ENCODE measurements at regions not wholly inside any gene's neighbourhood (a gene's known extent, or its start where the extent isn't known, plus 50 kb on each side); places are given as distances from the start of the nearest gene placed in this dataset.

DNA sequence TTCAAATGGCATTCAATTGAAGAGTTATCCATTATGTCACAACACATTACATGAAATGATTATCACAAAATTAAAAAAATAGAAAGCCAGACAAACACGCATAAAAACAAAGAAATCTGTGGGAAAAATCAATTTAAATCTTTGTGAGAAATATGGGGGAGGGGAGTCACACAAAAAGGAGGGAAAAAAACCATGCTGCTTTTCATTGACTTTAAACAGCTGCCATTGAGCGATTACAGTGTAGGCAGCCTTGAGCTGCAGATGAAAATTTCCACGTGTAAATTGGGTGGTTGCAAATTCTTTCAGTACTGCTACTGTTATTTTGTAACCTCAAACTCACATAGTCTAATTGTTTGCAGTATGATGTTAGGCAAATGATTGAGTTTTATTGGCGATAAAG, 889.9 kb upstream of the PHF14 start:
- no peak for TF ChIP-seq EZH2phosphoT487 (IDR thresholded peaks at IDR 0.05; ENCODE audit: low read depth)
- TF ChIP-seq, protein P1, sequence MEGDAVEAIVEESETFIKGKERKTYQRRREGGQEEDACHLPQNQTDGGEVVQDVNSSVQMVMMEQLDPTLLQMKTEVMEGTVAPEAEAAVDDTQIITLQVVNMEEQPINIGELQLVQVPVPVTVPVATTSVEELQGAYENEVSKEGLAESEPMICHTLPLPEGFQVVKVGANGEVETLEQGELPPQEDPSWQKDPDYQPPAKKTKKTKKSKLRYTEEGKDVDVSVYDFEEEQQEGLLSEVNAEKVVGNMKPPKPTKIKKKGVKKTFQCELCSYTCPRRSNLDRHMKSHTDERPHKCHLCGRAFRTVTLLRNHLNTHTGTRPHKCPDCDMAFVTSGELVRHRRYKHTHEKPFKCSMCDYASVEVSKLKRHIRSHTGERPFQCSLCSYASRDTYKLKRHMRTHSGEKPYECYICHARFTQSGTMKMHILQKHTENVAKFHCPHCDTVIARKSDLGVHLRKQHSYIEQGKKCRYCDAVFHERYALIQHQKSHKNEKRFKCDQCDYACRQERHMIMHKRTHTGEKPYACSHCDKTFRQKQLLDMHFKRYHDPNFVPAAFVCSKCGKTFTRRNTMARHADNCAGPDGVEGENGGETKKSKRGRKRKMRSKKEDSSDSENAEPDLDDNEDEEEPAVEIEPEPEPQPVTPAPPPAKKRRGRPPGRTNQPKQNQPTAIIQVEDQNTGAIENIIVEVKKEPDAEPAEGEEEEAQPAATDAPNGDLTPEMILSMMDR (IDR thresholded peaks at IDR 0.05; ENCODE audit: low read depth, low read length) = no peak

Data from OCI-LY3 (cell line).